ENCODE measurements at regions not wholly inside any gene's neighbourhood (a gene's known extent, or its start where the extent isn't known, plus 50 kb on each side); places are given as distances from the start of the nearest gene placed in this dataset.

- no peak for DNase-seq
Observed at GRCh38 chr2:118473241-118473640, 374.2 kb downstream of the EN1 start.

GRCh38 chr2:118470297-118470696 is 377.2 kb downstream of the EN1 start:
- no peak for DNase-seq

GRCh38 chr2:118469103-118469502 is 378.3 kb downstream of the EN1 start:
- no peak for DNase-seq

- no peak for DNase-seq
Observed at GRCh38 chr2:118464546-118465265, 376.4 kb downstream of the INSIG2 start.

- no peak for DNase-seq
Observed at GRCh38 chr2:118464046-118464445, 375.8 kb downstream of the INSIG2 start.

GRCh38 chr2:118460425-118460824 is 372.2 kb downstream of the INSIG2 start:
- no peak for DNase-seq

GRCh38 chr2:118459426-118459825 is 371.2 kb downstream of the INSIG2 start:
- no peak for DNase-seq

- DNase-seq = no peak
Observed at GRCh38 chr2:118457951-118458350, 369.7 kb downstream of the INSIG2 start.

- DNase-seq = no peak
Observed at GRCh38 chr2:118449401-118449800, 361.1 kb downstream of the INSIG2 start.

GRCh38 chr2:118443596-118443995 is 355.3 kb downstream of the INSIG2 start:
- no peak for DNase-seq

GRCh38 chr2:118442996-118443553 is 354.8 kb downstream of the INSIG2 start:
- no peak for DNase-seq

- no peak for DNase-seq
Observed at GRCh38 chr2:118442046-118442445, 353.8 kb downstream of the INSIG2 start.

- DNase-seq = no peak
Observed at GRCh38 chr2:118440404-118441098, 352.3 kb downstream of the INSIG2 start.

- DNase-seq = no peak
Observed at GRCh38 chr2:118437501-118437900, 349.2 kb downstream of the INSIG2 start.

- DNase-seq = no peak
Observed at GRCh38 chr2:118431997-118432396, 343.7 kb downstream of the INSIG2 start.

- no peak for DNase-seq
Observed at GRCh38 chr2:118431586-118431985, 343.3 kb downstream of the INSIG2 start.

GRCh38 chr2:118431165-118431517 is 342.9 kb downstream of the INSIG2 start:
- DNase-seq = no peak

GRCh38 chr2:118430510-118431164 is 342.4 kb downstream of the INSIG2 start:
- DNase-seq = no peak

- DNase-seq = no peak
Observed at GRCh38 chr2:118425191-118425590, 336.9 kb downstream of the INSIG2 start.

GRCh38 chr2:118423776-118424175 is 335.5 kb downstream of the INSIG2 start:
- no peak for DNase-seq

- DNase-seq = no peak
Observed at GRCh38 chr2:118421648-118422047, 333.4 kb downstream of the INSIG2 start.

- no peak for DNase-seq
Observed at GRCh38 chr2:118417406-118418120, 329.3 kb downstream of the INSIG2 start.
